Liver (tissue), 8 donors: ENCODE measurements at regions not wholly inside any gene's neighbourhood (a gene's known extent, or its start where the extent isn't known, plus 50 kb on each side); places are given as distances from the start of the nearest gene placed in this dataset.

Experiments
- DNase-seq: peaks from one replicate; pipeline ENCODE4 v3.0.0-alpha.2; 2017; ENCODE audit warnings: low spot score
- H3K27ac ChIP-seq, 2 donors: one replicate each; pipeline ENCODE4 v1.7.0; 2013; ENCODE audit warnings: inconsistent platforms in 2 of 2, low read length in 2 of 2, control low read depth in 1 of 2, low read depth in 1 of 2, mild to moderate bottlenecking in 1 of 2
- H3K27me3 ChIP-seq, 4 donors: one replicate each; pipeline versions ENCODE4 v1.6.1 to v1.7.0; 2013; ENCODE audit warnings: low read length in 3 of 4, inconsistent platforms in 1 of 4, mild to moderate bottlenecking in 1 of 4, moderate library complexity in 1 of 4; ENCODE audit not compliant: control insufficient read depth in 4 of 4, insufficient read depth in 4 of 4
- H3K36me3 ChIP-seq, 4 donors: one replicate each; pipeline versions ENCODE4 v1.6.1 to v1.7.0; 2013; ENCODE audit warnings: low read length in 3 of 4, mild to moderate bottlenecking in 3 of 4, low read depth in 1 of 4, moderate library complexity in 1 of 4; ENCODE audit not compliant: control insufficient read depth in 4 of 4, insufficient read depth in 3 of 4
- H3K4me1 ChIP-seq, 4 donors: one replicate each; pipeline versions ENCODE4 v1.6.1 to v1.7.0; 2013; ENCODE audit warnings: low read length in 3 of 4, mild to moderate bottlenecking in 3 of 4, moderate library complexity in 1 of 4; ENCODE audit not compliant: control insufficient read depth in 4 of 4, insufficient read depth in 4 of 4
- H3K4me3 ChIP-seq, 3 donors: one replicate each; pipeline versions ENCODE4 v1.6.1 to v1.7.0; 2013; ENCODE audit warnings: low read length in 3 of 3, control low read depth in 1 of 3, low read depth in 1 of 3, mild to moderate bottlenecking in 1 of 3
- H3K9ac ChIP-seq, 2 donors: one replicate each; pipeline ENCODE4 v1.7.0; 2013; ENCODE audit warnings: low read length in 2 of 2, mild to moderate bottlenecking in 2 of 2, moderate library complexity in 2 of 2, control low read depth in 1 of 2, low read depth in 1 of 2
- H3K9me3 ChIP-seq, 4 donors: one replicate each; pipeline versions ENCODE4 v1.6.1 to v1.7.0; 2013; ENCODE audit warnings: low read length in 3 of 4; ENCODE audit not compliant: control insufficient read depth in 4 of 4
- EGR1 ChIP-seq, 2 donors: IDR thresholded peaks; 2 replicates each; pipeline ENCODE4 v1.6.1; 2016 to 2018; ENCODE audit warnings: antibody characterized with exemption in 2 of 2, low read depth in 2 of 2
- FOXA1 ChIP-seq: IDR thresholded peaks from 2 replicates; pipeline ENCODE4 v1.6.1; 2016; ENCODE audit warnings: antibody characterized with exemption
- FOXA2 ChIP-seq: IDR thresholded peaks from 2 replicates; pipeline ENCODE4 v1.6.1; 2016; ENCODE audit warnings: antibody characterized with exemption
- GABPA ChIP-seq, 2 donors: IDR thresholded peaks in 1 of 2; conservative IDR thresholded peaks in 1 of 2; 2 replicates each; pipeline ENCODE4 v1.6.1; 2016; ENCODE audit warnings: antibody characterized with exemption in 2 of 2, mild to moderate bottlenecking in 1 of 2, moderate library complexity in 1 of 2
- HNF4A ChIP-seq, 2 donors: conservative IDR thresholded peaks; 2 replicates each; pipeline ENCODE4 v1.6.1; 2016; ENCODE audit warnings: antibody characterized with exemption in 2 of 2, mild to moderate bottlenecking in 2 of 2
- HNF4G ChIP-seq: IDR thresholded peaks from 2 replicates; pipeline ENCODE4 v1.6.1; 2016; ENCODE audit warnings: antibody characterized with exemption
- JUND ChIP-seq, 2 donors: IDR thresholded peaks; 2 replicates each; pipeline ENCODE4 v1.6.1; 2016; ENCODE audit warnings: antibody characterized with exemption in 2 of 2
- RAD21 ChIP-seq, 2 donors: IDR thresholded peaks; 2 replicates each; pipeline ENCODE4 v1.6.1; 2016; ENCODE audit warnings: antibody characterized with exemption in 2 of 2, mild to moderate bottlenecking in 2 of 2
- RXRA ChIP-seq, 2 donors: IDR thresholded peaks; 2 replicates each; pipeline ENCODE4 v1.6.1; 2017 to 2018; ENCODE audit warnings: antibody characterized with exemption in 2 of 2, mild to moderate bottlenecking in 1 of 2
- TAF1 ChIP-seq: conservative IDR thresholded peaks from 2 replicates; pipeline ENCODE4 v1.6.1; 2016; ENCODE audit warnings: antibody characterized with exemption, mild to moderate bottlenecking
- YY1 ChIP-seq: IDR thresholded peaks from 2 replicates; pipeline ENCODE4 v1.6.1; 2016; ENCODE audit warnings: antibody characterized with exemption, mild to moderate bottlenecking
- WGBS: extraction: QIAGEN DNeasy Blood & Tissue Kit; methylation state at CpG from one replicate; pipeline ENCODE4 v1.1.7; 2013; 5-methylcytosine and 5-hydroxymethylcytosine counted together
- TF ChIP-seq, protein P1 (sequence below): IDR thresholded peaks from 2 replicates; pipeline ENCODE4 v1.6.1; 2016; ENCODE audit warnings: antibody characterized with exemption
- TF ChIP-seq, protein P2 (sequence below): fragments of 150-350 bp; IDR thresholded peaks from 2 replicates; pipeline ENCODE4 v1.5.1; 2017; ENCODE audit warnings: improper control_type of control experiment, low read depth, low read length; ENCODE audit not compliant: missing input control
- TF ChIP-seq, protein P3 (sequence below): IDR thresholded peaks from 2 replicates; pipeline ENCODE4 v1.6.1; 2016; ENCODE audit warnings: antibody characterized with exemption, mild to moderate bottlenecking
- TF ChIP-seq, protein P4 (sequence below): IDR thresholded peaks from 2 replicates; pipeline ENCODE4 v1.6.1; 2016; ENCODE audit warnings: antibody characterized with exemption
- TF ChIP-seq, protein P5 (sequence below): IDR thresholded peaks from 2 replicates; pipeline ENCODE4 v1.6.1; 2016; ENCODE audit warnings: antibody characterized with exemption
- donor health status: healthy.
- donor health status: healthy.
- donor health status: healthy.
- donor health status: healthy.
- donor health status: healthy.

DNA sequence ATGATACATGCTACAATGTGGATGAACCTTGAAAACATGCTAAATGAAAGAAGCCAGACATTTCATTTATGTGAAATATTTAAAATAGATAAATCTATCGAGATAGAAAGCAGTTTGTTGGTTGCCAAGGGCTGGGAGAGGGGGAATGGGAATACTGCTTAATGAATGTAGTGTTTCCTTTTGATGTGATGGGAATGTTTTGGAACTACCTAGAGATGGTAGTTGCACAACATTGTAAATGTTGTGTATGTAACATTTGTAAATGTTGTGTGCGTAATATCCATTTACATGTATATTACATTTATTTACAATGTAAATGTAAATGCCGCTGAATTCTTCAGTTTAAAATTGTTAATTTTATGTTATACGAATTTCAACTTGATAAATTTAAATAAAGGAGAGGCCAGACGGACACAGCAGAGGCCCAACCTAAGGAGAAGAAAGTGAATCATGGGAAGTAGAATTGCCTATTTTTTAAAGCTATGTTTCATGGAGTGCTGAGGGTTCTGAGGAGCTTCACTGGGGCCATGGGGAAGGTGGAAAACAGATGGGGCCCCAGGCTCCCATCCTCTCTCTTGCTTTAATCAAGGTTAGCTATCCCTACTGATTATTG lies 60.0 kb upstream of the TEX13D start:
- Histone ChIP-seq H3K27ac (no peak overlapping the region), H3K27me3 (no peaks in the 10 kb centered on the region), H3K4me3 (no peak overlapping the region), H3K9me3 (no peaks in the 10 kb centered on the region), H3K9ac (no peak overlapping the region), H3K36me3 (no peaks in the 10 kb centered on the region), H3K4me1 (no peaks in the 10 kb centered on the region)
- 94% methylated on average over 5 of the region's 5 CpGs for WGBS
- no peak for DNase-seq
- no peak for TF ChIP-seq FOXA1
- TF ChIP-seq TAF1: no peak
- TF ChIP-seq HNF4G: no peak
- TF ChIP-seq EGR1 (IDR thresholded peaks at IDR 0.05; ENCODE audit: low read depth in 2 of 2): no peak
- TF ChIP-seq RAD21 (IDR thresholded peaks at IDR 0.05): no peak
- no peak for TF ChIP-seq YY1
- TF ChIP-seq, protein P1, sequence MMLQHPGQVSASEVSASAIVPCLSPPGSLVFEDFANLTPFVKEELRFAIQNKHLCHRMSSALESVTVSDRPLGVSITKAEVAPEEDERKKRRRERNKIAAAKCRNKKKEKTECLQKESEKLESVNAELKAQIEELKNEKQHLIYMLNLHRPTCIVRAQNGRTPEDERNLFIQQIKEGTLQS: no peak
- TF ChIP-seq, protein P2, sequence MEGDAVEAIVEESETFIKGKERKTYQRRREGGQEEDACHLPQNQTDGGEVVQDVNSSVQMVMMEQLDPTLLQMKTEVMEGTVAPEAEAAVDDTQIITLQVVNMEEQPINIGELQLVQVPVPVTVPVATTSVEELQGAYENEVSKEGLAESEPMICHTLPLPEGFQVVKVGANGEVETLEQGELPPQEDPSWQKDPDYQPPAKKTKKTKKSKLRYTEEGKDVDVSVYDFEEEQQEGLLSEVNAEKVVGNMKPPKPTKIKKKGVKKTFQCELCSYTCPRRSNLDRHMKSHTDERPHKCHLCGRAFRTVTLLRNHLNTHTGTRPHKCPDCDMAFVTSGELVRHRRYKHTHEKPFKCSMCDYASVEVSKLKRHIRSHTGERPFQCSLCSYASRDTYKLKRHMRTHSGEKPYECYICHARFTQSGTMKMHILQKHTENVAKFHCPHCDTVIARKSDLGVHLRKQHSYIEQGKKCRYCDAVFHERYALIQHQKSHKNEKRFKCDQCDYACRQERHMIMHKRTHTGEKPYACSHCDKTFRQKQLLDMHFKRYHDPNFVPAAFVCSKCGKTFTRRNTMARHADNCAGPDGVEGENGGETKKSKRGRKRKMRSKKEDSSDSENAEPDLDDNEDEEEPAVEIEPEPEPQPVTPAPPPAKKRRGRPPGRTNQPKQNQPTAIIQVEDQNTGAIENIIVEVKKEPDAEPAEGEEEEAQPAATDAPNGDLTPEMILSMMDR: no peak
- no peak for TF ChIP-seq FOXA2

DNA sequence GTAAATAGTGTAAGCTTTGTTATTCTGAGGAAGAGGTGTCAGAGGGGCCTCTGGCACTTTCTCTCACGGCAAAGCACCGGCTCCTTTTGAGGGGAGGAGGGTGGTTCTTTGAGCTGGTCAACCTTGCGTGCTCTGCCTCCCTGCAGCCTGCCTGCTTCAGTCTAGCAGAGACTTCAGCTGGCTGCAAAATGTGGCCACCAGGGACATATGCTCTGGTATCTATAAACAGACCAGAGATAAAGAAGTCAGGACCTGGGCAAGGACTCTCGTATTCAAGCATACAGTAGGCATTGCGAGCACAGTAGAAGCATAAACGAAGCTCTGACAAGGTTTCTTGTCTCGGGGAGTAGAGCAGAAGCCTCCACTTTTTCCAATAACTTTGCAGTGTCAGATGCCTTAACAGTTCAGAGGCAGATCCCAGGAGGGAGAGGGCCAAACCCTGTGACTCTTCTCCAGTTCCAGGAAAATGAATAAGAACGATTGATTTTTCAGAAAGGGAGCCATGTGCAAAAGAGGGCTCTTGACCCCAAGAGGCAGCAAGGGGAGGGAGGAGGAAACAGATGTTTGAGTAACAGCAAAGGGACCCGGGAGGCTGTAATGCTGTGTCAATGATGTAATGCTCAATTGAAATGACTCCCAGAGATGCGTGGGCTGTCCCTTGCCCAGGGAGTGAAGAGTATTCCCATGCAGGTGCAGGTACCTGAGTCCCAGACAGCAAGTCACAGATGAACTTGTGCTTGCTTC lies 57.9 kb upstream of the TEX13D start:
- H3K9ac ChIP-seq: no peak overlapping the region
- no peaks in the 10 kb centered on the region for H3K9me3 ChIP-seq
- no peak overlapping the region for H3K27ac ChIP-seq
- H3K4me1 ChIP-seq: no peaks in the 10 kb centered on the region
- DNase-seq: no peak
- no peak for TF ChIP-seq HNF4A (conservative IDR thresholded peaks at IDR 0.05)
- no peak for TF ChIP-seq FOXA1
- no peak for TF ChIP-seq HNF4G
- TF ChIP-seq, protein P3, sequence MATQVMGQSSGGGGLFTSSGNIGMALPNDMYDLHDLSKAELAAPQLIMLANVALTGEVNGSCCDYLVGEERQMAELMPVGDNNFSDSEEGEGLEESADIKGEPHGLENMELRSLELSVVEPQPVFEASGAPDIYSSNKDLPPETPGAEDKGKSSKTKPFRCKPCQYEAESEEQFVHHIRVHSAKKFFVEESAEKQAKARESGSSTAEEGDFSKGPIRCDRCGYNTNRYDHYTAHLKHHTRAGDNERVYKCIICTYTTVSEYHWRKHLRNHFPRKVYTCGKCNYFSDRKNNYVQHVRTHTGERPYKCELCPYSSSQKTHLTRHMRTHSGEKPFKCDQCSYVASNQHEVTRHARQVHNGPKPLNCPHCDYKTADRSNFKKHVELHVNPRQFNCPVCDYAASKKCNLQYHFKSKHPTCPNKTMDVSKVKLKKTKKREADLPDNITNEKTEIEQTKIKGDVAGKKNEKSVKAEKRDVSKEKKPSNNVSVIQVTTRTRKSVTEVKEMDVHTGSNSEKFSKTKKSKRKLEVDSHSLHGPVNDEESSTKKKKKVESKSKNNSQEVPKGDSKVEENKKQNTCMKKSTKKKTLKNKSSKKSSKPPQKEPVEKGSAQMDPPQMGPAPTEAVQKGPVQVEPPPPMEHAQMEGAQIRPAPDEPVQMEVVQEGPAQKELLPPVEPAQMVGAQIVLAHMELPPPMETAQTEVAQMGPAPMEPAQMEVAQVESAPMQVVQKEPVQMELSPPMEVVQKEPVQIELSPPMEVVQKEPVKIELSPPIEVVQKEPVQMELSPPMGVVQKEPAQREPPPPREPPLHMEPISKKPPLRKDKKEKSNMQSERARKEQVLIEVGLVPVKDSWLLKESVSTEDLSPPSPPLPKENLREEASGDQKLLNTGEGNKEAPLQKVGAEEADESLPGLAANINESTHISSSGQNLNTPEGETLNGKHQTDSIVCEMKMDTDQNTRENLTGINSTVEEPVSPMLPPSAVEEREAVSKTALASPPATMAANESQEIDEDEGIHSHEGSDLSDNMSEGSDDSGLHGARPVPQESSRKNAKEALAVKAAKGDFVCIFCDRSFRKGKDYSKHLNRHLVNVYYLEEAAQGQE: no peak
- no peak for TF ChIP-seq YY1
- TF ChIP-seq EGR1 (IDR thresholded peaks at IDR 0.05; ENCODE audit: low read depth in 2 of 2): no peak
- TF ChIP-seq, protein P4, sequence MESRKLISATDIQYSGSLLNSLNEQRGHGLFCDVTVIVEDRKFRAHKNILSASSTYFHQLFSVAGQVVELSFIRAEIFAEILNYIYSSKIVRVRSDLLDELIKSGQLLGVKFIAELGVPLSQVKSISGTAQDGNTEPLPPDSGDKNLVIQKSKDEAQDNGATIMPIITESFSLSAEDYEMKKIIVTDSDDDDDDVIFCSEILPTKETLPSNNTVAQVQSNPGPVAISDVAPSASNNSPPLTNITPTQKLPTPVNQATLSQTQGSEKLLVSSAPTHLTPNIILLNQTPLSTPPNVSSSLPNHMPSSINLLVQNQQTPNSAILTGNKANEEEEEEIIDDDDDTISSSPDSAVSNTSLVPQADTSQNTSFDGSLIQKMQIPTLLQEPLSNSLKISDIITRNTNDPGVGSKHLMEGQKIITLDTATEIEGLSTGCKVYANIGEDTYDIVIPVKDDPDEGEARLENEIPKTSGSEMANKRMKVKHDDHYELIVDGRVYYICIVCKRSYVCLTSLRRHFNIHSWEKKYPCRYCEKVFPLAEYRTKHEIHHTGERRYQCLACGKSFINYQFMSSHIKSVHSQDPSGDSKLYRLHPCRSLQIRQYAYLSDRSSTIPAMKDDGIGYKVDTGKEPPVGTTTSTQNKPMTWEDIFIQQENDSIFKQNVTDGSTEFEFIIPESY: no peak
- TF ChIP-seq RXRA (IDR thresholded peaks at IDR 0.05): no peak
- TF ChIP-seq TAF1: no peak
- TF ChIP-seq, protein P5, sequence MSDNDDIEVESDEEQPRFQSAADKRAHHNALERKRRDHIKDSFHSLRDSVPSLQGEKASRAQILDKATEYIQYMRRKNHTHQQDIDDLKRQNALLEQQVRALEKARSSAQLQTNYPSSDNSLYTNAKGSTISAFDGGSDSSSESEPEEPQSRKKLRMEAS: no peak
- TF ChIP-seq JUND (IDR thresholded peaks at IDR 0.05): no peak
- TF ChIP-seq FOXA2: no peak
- TF ChIP-seq, protein P2: no peak
- no peak for TF ChIP-seq GABPA (IDR thresholded peaks at IDR 0.05 in 1 of 2, conservative IDR thresholded peaks at IDR 0.05 in 1 of 2)
- no peaks in the 10 kb centered on the region for H3K27me3 ChIP-seq
- WGBS: 43% methylated on average over 10 of the region's 10 CpGs
- H3K36me3 ChIP-seq: no peaks in the 10 kb centered on the region
- no peak overlapping the region for H3K4me3 ChIP-seq
